NCI-H460 (cell line): ENCODE measurements at regions not wholly inside any gene's neighbourhood (a gene's known extent, or its start where the extent isn't known, plus 50 kb on each side); places are given as distances from the start of the nearest gene placed in this dataset.

ENCODE experiments used
- DNase-seq: peaks from one replicate; pipeline ENCODE4 v3.0.0-alpha.2; 2016; ENCODE audit warnings: low read depth; ENCODE audit errors: extremely low read depth

GRCh38 chr10:120278069-120278468, 179.0 kb upstream of the PLPP4 start:
- no peak for DNase-seq

GRCh38 chr10:120279196-120279595, 177.8 kb upstream of the PLPP4 start:
- no peak for DNase-seq

DNA sequence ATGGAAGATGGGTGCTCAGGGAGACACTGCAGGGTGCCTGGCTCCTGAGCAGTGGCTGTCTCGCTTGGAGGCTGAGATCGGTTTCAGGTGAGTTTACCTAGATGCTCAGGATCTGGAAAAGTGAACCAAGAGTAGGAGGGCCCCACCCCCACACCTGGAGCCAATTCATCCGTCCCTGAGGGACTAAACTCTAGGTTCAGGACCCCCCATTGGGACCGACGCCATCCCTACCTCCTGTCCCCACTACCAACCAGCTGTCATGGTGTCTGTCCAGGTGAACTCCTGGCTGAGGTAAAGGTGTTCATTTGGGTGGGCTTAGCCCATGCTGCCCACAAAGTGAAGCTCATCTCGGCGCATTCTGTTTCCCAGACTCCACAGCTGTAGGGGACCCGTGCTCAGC, 174.6 kb upstream of the PLPP4 start:
- DNase-seq: no peak

DNA sequence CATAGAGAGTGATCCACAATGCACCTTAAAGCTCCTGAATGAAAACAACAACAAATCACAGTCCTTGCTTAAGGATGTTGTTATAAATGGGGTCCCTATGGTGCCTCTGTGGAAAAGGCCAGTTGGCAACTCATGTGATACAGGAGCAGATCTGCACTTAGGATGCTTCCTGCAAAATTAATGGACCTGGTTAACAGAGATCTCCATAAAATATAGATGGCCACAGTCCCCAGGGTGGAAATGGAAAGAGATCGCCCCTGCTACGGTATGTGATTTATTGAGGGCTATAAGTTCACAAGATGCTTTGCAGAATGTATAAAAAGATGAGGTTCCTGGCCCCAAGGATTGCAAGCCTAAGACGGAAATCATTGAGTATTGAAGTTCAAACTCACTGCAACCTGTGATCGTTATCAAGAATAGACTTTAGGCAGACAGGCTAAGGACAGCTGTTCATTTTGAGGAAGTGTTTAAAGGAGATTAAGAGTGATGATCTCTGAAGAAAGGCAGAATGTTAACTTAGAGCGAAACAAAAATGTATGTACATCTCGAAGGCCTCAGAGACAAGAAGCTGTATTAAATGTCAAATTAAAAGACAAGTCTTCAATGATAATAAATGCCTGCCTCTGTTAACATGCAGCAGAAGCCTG, 174.1 kb upstream of the PLPP4 start:
- no peak for DNase-seq

- DNase-seq: no peak
Measured at GRCh38 chr10:120285408-120285807, 171.6 kb upstream of the PLPP4 start.

DNA sequence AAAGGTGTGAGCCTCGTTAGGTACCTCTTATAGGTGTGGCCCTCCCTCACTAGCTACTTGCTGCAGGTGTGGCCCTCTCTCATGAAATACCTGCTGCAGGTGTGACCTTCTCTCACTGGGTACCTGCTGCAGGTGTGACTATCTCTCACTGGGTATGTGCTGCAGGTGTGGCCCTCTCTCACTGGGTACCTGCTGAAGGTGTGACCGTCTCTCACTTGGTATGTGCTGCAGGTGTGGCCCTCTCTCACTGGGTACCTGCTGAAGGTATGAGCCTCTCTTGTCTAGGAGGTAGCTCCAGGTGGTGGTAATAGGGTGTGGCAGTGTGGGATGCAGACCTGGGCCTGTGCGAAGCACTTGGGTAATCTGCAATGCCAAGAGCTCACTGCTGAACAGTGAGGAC, 170.7 kb upstream of the PLPP4 start:
- no peak for DNase-seq

DNA sequence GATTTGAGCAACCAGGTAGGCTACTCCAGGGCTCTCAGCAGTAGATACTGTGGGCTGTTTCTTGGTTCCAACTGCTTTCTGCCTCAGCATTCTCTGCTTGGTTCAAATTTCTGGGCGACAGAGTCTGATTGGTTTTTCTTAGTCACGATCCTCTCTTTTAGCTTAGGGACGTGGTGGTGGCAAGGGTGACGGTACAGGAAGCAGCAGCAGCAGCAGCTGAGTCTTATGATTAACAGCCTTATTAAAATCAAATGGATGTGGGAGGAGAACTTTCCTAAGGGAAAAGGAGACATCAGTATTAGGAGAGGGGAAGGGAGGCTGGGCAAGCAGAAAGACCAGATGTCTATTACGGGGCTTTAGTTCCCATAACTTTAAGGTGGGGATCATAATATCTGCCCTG, 156.5 kb upstream of the PLPP4 start:
- no peak for DNase-seq

- no peak for DNase-seq
Measured at GRCh38 chr10:120308589-120308988, 148.4 kb upstream of the PLPP4 start.

DNA sequence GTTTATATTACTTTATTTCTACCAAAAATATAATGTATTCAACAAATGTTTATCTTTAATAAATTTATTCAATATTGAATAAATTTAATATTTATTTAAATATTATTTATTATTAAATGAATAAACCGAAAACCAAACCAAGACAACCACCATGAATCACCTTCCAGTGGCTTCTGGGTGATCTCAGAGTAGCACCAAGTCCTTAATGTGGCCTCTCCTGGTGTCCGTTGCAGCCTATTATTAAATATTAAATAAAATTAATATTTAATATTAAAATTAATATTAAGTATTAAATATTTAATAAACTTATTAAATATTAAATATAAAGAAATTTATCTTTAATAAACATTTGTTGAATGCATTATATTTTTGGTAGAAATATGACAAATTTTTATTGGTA, 143.3 kb upstream of the PLPP4 start:
- no peak for DNase-seq

GRCh38 chr10:120314442-120314841, 142.6 kb upstream of the PLPP4 start:
- no peak for DNase-seq

DNA sequence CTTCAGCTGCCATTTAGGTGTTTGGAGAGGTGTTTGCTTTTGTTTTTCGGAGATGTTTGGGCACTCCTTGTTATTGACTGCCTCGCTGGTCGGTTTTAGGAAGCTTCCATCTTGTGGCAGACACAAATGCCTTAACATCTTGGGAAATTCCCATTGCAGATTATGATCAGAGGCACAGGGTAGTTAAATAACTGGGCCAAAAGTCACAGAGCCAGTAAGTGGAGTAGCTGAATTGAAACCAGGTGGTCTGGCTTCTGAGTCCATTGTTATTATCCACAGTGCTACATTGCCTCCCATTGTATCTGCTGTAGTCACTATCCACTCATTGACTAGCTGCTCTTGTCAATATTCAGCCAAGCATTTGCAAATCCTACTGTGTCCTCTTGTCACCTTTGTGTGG, 138.2 kb upstream of the PLPP4 start:
- no peak for DNase-seq

GRCh38 chr10:120327675-120328074, 129.4 kb upstream of the PLPP4 start:
- DNase-seq: no peak

- no peak for DNase-seq
Measured at GRCh38 chr10:120328647-120329046, 128.4 kb upstream of the PLPP4 start.

GRCh38 chr10:120335553-120335952, 121.5 kb upstream of the PLPP4 start:
- DNase-seq: no peak

- DNase-seq: no peak
Measured at GRCh38 chr10:120336306-120336910, 120.6 kb upstream of the PLPP4 start.

GRCh38 chr10:120336911-120337540, 120.0 kb upstream of the PLPP4 start:
- DNase-seq: peak; percentile 43

DNA sequence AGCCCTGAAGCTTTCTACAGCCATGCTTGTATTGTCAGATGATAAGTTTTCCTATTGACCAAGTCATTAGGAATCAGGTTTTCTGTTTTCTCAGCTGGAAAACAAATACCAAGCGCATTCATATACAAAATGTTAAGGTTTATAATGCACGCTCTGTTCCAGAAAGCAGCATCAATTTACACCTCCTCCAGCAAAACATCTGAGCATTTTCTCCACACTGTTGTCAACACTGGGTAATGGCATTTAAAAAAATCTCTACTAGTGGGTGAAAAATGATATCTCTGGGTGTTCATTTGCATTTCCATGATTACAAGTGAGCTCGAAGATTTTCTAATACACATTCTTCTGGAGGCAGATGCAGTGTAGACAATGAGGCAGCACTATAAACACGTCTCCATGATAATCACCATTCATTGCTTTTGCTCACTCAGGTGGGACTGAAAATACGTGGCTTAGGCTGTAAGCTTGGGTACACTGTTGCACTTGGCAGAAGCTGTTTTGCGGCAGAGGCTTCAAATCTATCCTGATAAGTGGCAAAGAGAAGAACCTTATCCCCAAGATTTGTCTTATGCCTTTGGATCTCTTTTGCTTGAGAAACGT, 114.8 kb upstream of the PLPP4 start:
- DNase-seq: no peak

DNA sequence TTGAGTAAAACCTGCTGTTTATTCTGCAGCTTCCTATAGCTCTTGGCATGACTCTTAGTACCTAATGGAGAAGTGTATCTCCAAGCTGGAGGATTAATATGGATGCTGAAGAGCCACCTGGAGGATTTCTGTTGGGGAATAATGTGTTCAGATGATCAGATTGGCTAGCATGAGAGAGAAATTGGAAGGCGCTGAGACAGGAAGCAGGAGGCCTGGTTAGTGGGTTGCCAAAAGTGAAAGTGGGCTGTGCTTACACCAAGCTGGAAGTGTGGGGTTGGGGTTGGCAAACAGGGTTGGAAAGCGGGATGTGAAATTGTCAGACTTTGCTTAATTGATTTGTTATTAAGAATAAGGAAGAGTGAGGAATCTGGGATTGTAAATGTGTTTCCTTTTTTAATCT, 111.8 kb upstream of the PLPP4 start:
- DNase-seq: no peak

- DNase-seq: no peak
Measured at GRCh38 chr10:120347644-120348043, 109.4 kb upstream of the PLPP4 start.

DNA sequence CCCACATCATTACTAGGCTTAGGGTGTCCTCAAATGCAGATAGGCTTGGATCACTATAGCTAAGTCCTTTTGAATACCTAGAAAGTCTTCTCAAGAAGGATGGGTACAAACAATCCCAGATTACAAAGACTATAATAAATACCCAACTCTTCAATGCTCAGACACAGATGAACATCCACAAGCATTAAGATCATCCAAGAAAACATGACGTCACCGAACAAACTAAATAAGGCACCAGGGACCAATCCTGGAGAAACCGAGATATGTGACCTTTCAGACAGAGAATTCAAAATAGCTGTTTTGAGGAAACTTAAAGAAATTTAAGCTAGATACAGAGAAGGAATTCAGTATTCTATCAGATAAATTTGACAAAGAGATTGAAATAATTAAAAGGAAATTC, 108.0 kb upstream of the PLPP4 start:
- DNase-seq: no peak

DNA sequence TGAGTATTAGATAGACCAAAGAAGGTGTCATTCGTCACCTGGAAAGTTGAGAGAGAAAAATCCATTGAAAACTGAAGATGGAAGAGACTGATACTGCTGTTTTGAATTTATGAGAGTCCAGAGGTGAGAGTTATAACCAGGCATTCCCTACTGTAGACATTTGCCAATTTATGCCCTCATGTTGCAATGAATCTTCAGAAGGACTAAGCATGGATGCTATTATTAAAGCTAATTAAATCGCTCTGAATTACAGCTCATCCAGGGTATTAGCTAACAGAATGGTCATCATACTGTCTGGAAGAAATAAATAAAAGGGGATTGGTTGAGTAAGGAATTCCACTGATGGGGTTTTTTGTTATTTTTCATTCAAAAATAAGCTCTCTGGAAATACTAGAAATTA, 101.6 kb upstream of the PLPP4 start:
- no peak for DNase-seq

- DNase-seq: no peak
Measured at GRCh38 chr10:120360571-120360970, 96.5 kb upstream of the PLPP4 start.
